GM21423 (cell line): ENCODE measurements at regions not wholly inside any gene's neighbourhood (a gene's known extent, or its start where the extent isn't known, plus 50 kb on each side); places are given as distances from the start of the nearest gene placed in this dataset.
"Not testable (repeated sequence)": the region's sequence is repeated elsewhere in the genome, so short reads cannot be mapped to it uniquely, and the experiment has no call there.

Source experiments
- ATAC-seq: cut with Tn5 transposase; IDR thresholded peaks from one replicate; pipeline ENCODE4 v1.9.1; 2021; ENCODE audit warnings: mild to moderate bottlenecking, moderate library complexity; ENCODE audit not compliant: unreplicated experiment

DNA sequence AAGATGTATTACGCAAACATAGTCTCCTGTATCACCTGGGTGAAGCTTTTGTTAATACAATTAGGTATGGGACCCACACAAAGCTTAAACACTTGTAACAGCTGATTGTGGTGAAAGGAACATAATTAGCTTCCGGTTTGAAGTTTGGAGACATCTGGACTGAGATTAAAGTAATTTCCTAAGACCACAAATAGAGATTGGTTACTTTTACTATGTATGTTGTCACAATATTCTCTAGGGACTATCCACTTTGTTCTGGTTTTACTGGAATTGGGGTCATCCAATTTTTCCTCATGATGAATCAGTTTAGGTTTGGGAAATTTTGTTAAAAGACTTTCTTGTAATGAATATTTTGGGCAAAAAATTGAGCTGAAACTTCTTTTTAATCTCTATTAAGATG lies 71.8 kb upstream of the SAMSN1 start:
- ATAC-seq, result no peak

DNA sequence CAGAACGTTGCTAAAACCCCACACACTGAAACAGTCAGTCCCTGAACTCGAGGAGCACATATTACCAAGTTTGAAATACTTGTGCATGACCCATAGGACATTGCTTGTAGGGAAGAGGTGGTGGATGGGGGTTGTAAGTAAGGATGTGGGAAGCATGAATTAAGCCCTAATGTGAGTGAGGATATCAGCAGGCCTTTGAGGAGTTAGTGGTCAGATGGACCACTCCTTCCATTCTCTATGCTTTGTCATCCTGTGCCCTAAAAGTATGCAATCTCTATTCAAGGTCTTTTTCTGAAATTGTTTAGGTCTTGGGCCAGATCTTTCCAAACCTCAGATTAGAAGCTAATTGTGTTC lies 70.9 kb upstream of the SAMSN1 start:
- no peak for ATAC-seq

DNA sequence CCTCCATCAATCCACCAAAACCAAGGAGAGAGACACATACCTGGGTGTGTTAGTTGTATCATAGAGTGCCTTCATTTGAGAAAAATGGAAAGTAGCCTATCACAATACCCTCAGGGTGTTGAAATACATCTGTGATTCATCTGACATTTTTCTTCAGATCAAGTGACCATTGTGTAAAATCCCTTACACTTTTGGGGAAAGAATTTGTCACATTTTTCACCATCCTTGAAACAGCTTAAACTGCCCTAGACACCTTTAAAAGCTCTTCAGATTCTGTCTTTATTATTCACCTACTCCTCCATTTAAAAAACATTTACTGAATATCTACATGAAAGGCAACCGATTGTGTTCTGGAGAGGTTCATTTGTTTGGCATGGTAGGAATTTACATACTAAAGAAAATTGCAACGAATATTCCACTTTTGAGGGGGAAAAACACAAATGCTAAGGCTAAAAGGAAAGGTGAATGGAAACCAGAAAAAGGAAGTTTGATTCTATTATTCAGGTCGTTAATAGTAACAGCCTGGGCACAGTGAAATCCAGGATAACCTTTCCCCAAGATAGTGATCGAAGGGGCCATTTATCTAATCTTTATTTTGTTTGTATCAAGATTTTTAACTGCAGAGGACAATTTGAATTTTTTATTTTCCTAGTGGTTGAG lies 70.4 kb upstream of the SAMSN1 start:
- no peak for ATAC-seq

DNA sequence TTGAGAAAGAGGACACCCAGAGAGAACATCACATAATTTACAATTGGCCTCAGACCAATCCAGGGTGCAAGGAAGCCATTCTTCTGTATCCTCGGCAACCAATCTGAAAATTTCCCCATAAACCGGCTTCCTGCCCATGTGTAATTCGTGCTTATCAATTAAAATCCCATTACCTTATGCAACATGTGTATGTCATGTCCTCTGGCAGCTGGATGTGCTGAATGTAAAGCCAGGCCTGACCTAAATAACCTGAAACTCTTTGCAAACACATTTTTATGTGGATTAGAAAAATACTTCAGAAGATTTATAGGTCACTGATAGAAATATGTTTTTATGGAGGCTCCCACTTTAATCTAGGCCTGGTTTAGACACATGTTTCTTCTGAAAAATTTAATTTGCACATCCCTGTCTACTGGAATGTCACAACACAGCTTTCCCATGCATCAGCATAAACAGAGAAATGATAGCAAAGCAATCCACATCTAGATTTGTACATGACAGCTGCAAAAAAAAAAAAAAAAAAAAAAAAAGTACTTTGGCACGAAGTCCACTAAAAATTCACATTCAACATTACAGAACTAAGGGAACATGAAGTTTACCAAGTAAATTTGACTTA lies 69.4 kb upstream of the SAMSN1 start:
- no peak for ATAC-seq

DNA sequence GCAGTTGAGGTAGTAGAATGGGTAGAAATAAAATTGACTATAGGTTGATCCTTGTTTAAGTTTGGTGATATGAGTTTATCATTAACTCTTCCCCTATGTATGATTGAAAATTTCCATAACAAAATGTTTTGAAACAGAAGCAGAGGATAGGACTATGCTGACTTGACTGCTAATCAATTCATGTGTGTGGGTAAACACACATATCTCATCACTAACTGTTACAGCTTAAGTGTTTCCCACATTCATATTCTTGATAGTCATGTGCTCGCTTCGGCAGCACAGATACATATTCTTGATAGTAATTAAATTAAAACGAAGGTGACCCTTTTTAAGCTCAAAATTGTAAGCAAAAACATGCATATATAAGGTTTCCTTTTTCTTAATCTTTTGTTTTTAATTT lies 68.2 kb upstream of the SAMSN1 start:
- ATAC-seq, result no peak

DNA sequence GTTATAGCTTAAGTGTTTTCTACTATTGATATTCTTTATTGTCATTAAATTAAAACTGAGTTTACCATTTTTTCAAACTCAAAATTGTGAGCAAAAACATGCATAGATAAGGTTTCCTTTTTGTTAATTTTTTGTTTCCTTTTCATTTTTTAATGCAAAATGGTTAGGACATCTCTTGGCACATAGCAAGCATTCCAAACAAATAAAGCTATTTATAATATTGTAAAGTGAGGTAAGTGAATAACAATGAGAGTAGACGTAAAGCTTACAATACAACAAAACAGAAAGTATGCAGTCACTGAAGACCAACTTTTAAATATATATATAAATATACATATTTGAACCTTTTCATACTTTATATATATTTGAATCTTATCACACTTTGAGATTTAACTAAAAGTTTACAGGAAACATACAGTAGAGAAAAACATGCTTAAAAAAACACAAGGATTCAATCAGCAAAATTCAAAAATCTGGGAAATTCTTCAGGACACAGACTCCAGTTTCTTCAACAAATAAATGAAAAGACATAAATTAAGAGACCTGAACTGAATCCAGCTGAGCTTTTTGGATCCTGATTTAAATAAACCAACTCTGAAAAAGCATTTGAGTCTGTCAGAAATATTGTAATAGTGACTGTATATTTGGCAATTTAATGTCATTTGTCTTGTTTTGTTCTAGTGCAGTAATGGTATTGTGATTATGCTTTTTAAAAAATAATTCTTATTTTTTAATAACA lies 67.5 kb upstream of the SAMSN1 start:
- ATAC-seq, result no peak

DNA sequence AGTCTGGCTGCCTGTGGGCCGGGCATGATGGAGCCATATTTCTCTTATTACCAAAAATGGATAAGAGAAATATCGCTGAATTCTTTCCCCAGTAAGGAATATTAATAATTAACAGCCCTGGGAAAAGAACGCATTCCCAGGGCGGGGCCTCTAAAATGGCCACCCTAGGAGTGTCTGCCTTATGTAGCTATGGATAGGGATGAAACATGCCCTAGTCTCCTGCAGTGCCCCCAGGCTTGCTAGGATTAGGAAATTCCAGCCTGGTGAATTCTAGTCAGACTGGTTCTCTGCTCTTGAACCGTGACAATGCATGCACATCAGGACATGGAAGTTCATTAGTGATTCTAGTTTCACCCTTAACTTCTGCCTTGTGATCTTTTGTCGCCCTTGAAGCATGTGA lies 64.0 kb upstream of the SAMSN1 start:
- ATAC-seq, result not testable (repeated sequence)

DNA sequence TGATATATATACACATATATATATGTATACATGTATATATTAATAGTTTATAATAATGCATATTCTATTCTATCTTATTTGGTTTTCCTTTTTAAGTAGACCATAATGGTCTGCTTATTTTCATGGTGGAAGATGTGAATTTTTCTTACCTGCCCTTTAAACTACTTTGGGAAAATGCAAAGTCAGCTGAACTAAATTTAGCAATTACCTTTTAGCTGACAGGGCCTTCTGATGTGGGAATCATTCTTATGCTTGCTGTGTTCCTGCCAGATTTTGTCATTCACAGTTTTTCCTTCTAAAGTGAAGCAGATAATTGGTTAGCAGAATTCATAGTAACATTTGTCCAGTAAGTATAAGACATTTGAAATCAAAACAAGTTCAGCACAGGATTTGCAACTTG lies 63.2 kb upstream of the SAMSN1 start:
- no peak for ATAC-seq

DNA sequence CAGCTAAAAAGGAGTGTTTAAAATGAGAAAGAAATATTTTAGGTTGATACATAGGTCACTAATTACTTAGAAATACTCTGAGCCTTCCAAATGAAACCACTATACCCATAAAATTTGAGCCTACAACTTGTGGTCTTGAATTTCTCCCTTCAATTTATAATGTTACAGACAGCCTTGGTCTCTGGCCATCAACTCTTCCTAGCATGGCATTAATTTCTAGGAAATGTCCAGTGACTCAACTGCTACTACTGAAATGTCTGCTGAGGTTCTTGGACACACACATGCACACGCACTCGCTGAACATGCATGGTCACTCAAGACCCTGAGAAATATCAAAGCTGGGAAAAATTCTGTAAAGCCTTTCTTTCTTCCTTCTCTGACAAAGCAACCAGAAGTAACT lies 61.1 kb upstream of the SAMSN1 start:
- no peak for ATAC-seq

DNA sequence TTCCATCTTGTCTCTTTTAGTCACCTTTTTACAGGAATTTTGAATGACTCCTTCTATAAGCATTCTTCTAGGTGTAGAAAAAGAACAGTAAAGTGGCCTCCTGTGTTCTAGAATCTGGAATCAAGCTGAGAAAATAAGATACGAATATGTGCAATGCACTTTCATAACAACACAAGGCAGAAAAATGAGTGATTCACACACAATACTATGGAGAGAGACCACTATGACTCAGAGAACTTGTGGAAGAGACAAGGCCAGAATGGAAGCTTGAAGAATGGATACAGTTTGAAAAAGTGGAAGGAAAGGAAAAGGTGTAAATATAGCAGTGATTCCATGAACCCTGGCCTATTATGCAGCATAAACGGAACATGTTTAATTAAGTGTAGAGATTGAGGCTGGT lies 57.1 kb upstream of the SAMSN1 start:
- ATAC-seq, result no peak

DNA sequence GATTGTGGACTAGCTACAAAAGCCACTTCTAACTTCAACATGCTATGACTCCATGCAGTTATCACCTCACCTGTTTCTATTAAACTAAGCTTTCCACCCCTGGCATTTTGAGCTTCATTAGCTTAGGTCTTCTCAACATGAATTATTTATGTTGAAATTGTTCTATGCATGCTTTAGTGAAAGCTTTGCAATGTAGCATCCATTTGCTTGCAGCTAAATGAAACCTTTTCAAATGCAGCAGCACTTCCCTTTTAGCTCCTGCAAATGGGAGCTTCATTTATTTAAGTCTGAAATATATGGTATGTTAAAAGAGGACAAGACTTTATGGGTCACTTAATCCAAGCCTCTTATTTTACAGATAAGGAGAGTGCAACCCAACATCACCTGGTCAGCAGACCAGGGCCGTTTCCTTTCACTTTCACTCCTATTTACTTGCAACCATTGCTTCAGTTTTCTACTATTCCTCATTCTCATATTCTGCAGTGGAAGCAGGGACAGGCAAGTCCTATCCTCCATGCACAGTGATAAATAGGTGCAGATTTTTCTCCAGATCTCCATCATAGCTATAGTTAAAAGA lies 56.4 kb upstream of the SAMSN1 start:
- ATAC-seq, result peak; percentile 79

DNA sequence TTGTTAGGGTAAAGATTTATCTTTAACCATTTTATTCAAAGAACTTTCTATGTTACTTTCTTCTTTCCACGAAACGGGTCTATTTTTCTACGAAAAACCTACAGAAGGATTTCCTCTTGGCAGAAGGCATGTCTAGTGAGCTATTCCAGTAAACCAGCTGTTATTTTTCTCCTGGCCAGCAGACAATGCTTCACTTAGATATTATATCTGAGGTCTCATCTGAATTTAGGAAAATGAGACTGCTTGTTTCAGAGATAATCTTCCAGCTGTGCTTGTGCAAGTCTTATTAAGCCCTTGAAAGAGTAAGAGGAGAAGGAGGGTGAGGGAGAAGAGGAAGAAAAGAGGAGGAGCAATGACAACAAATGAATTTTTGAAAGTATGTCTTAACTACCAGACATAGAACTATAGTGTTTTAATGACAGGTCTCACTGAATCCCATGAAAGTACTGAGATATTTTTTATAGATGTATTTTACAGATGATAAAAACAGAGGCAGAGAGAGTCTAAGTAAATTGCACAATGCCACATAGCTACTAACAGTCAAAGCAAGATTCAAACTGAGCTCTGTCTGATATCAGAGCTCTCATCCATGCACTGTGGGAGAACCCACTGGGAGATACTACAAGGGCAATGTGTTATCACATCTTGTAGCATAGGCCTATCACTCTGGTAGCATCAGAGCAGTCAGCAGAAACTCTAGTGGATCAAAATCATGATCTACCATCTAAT lies 54.6 kb upstream of the SAMSN1 start:
- ATAC-seq, result no peak

DNA sequence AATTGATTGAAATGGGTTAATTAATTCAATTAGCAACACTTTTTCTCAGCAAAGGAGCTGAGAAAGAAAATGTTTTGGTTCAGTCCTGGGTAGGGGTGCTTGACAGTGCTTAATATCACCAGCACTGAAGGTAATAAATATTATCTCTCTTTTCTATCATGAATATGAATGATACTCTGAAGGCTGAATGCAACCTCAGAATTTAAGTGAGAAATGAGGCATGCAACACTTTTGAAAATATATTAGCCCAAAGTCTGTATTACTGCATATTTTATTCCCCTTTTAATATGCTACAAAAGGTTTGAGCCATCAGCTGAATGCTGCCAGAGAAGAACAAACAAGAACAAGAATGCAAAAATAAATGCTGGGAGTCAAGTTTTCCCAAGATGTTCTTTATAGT lies 52.0 kb upstream of the SAMSN1 start:
- no peak for ATAC-seq
